ENCODE measurements at regions not wholly inside any gene's neighbourhood (a gene's known extent, or its start where the extent isn't known, plus 50 kb on each side); places are given as distances from the start of the nearest gene placed in this dataset.
"Not testable (repeated sequence)": the region's sequence is repeated elsewhere in the genome, so short reads cannot be mapped to it uniquely, and the experiment has no call there.

DNA sequence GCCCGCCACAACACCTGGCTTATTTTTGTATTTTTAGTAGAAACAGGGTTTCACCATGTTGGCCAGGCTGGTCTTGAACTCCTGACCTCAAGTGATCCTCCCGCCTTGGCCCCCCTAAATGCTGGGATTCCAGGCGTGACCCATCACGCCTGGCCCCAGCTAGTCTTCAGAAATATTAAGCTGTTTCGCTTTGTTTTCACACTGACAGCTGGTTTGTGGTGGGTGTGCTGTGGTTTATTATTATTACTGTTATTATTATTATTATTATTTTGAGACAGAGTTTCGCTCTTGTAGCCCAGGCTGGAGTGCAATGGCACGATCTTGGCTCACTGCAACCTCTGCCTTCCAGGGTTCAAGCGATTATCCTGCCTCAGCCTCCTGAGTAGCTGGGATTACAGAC lies 101.6 kb upstream of the CCZ1B start:
- TF ChIP-seq, protein P1, sequence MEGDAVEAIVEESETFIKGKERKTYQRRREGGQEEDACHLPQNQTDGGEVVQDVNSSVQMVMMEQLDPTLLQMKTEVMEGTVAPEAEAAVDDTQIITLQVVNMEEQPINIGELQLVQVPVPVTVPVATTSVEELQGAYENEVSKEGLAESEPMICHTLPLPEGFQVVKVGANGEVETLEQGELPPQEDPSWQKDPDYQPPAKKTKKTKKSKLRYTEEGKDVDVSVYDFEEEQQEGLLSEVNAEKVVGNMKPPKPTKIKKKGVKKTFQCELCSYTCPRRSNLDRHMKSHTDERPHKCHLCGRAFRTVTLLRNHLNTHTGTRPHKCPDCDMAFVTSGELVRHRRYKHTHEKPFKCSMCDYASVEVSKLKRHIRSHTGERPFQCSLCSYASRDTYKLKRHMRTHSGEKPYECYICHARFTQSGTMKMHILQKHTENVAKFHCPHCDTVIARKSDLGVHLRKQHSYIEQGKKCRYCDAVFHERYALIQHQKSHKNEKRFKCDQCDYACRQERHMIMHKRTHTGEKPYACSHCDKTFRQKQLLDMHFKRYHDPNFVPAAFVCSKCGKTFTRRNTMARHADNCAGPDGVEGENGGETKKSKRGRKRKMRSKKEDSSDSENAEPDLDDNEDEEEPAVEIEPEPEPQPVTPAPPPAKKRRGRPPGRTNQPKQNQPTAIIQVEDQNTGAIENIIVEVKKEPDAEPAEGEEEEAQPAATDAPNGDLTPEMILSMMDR (IDR thresholded peaks at IDR 0.05) = not testable (repeated sequence)
- TF ChIP-seq POLR2A (IDR thresholded peaks at IDR 0.05) = not testable (repeated sequence)
